Suppressor macrophage (primary cell): ENCODE measurements at regions not wholly inside any gene's neighbourhood (a gene's known extent, or its start where the extent isn't known, plus 50 kb on each side); places are given as distances from the start of the nearest gene placed in this dataset.
"Not testable (repeated sequence)": the region's sequence is repeated elsewhere in the genome, so short reads cannot be mapped to it uniquely, and the experiment has no call there.

Experiments
- DNase-seq, 4 experiments: peaks; one replicate each; pipeline ENCODE4 v3.0.0-alpha.2; 2020 to 2022

- DNase-seq = no peak
These were observed 131.2 kb upstream of the PAK3 start for GRCh38 chrX:110964786-110965185.

DNA sequence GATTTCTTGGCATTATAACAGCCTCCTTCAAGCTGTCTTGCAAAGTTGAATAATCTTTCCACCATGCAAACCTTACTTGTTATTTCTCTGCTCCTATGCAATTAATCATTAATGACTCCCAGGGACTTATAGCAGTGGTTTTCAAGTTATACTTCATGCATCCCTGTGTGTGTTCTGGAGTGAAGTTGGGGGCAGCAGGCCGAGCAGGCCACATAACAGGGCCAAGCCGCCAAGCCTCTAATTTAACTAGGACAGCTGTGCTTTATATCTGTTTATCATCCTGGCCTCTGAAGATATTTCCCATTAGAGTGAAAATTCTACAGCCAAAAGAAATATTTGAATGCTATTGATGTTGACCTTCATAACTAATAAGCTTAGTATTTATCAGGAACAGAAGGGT lies 133.5 kb upstream of the PAK3 start:
- DNase-seq = no peak

- no peak for DNase-seq
These were observed 140.3 kb upstream of the PAK3 start for GRCh38 chrX:110955706-110956105.

DNA sequence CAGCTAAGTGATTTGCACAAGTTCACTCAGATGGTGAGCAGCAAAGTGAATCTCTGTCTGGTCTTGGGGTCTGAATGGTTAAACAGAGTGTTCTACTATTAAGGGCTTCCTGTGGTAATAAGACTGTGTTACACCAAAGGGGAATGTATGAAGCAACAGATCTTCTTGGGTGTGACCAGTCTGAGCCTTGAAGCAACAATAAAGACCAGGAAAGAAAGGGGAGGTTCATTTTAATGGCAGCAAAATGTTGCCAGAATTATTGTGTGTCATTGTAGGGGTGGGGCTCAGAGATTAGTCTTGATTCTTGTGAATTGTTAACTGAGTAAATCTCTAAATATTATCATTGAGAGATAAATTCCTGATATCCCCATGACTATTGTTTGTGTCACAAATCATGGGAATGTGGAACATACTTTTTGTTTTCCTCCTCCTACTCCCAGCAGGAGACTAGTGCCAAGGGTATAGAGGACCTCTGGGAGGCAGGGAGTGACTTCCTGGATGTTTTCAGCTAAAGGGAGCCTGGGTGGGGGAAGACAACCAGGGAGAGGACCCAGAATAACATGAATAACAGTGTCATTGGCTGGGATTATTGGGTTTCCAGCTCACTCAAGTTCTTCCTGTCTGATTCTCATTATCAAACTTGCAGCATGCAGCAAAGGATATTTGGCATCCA lies 141.4 kb upstream of the PAK3 start:
- DNase-seq = no peak

- no peak for DNase-seq
These were observed 144.3 kb upstream of the PAK3 start for GRCh38 chrX:110951472-110952269.

- DNase-seq = no peak
These were observed 149.4 kb upstream of the CHRDL1 start for GRCh38 chrX:110944751-110945675.

DNA sequence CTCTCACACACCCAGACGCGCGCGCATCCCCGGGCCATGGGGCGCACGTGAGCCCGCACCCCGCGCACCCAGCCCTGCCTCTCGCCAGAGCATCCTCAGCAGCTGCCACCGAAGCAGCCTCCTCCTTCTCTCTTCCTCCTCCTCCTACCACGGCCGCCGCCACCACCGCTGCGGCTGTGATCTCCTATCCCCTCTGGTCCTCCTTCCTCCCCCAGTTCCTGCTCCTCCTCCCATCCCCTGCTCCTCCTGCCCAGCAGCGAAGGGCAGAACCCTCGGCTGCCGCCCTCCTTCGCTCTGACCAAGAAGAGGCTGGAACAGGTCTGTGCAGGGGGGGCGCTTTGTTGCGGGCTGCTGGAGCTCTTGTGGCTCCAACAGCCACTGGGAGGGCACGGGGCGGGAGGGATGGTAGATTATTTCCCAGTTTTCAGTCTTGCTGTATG lies 148.7 kb upstream of the CHRDL1 start:
- DNase-seq = no peak

DNA sequence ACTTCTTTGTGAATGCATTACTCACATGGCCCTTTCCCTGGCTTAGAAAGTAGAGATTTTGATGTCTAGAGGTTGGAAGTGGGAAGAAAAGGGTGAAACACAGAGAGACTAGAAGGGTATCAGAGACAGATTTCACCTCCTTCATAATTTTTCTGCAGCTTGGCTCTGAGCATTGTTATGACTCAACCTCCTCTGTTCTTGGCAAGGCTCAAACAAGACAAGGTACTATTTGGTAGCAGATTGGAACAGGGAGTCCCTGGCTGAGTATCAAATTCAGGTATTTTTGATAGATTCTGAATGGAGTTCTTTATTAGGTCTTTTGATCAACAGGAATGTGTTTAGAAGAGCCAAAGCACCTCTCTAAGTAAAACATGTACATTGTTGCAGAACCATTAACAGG lies 146.3 kb upstream of the CHRDL1 start:
- no peak for DNase-seq

DNA sequence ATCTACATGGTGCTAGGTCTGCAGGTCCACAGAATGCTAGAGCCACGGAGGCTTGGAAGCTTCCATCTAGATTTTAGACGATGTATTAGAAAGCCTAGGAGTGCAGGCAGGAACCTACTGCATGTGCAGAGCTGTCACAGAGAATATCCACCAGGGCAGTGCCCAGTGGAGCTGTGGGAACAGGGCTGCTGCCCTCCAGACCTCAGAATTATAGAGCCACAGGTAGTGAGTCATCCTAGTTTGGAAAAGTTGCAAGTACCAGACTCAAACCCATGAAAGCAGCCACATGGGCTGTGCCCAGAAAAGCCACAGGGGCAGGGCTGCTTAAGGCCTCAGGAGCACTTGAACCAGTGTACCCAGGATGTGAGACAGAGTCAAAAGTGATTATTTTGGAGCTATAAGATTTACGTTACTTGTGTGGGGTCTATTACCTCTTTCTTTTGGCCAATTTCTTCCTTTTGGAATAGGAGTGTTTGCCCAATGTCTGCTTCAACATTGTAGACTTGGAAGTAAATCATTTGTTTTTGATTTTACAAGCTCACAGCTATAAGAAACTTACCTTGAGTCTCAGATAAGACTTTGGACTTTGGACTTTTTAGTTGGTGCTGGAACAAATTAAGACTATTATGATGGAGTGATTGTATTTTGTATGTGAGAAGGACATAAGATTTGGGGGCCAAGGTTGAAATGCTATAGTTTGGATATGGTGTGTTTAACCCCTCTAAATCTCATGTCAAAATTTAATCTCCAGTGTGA lies 143.5 kb upstream of the CHRDL1 start:
- DNase-seq = no peak

- DNase-seq = no peak
These were observed 129.3 kb upstream of the CHRDL1 start for GRCh38 chrX:110924871-110925270.

- no peak for DNase-seq
These were observed 125.4 kb upstream of the CHRDL1 start for GRCh38 chrX:110920991-110921390.

- DNase-seq = no peak
These were observed 120.0 kb upstream of the CHRDL1 start for GRCh38 chrX:110915570-110915969.

DNA sequence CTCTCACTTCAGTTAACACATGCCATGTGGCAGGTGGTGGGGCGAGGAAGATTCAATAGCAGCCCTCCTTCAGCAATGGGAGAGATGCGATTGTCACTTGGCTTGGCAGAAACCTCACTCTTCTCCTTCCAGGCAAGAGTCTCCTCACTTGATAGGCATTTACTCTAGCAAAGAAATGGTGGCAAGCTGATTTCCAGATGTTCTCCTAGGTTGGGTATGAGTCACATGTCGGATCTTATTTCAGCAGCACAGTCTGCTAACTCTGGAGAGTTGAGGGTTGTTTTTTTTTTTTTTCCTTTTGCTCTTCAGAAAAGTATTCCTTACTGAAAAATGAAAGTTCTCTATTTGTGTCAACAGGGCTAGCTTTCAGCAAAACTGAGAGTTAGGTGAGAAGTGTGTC lies 119.5 kb upstream of the CHRDL1 start:
- DNase-seq = no peak

DNA sequence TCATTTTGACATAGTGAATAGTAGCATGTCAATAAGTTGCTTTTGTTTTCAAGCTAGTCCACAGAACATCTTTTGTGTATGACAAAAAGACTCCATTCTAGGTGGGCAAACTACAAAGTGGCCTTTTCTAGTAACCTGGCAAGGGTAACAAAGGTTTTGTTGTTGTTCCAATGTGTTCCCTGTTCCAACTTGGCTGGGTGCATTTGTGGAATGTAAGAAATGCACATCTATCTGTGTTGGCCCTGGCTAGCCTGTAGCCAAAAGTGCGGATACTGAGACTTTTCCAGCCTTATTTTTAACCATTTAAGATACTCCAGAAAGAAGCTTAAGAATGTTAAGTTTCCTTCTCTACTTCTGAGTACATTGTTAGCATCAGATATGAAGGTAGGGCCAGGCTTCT lies 118.7 kb upstream of the CHRDL1 start:
- DNase-seq = no peak

GRCh38 chrX:110904747-110905146 lies 109.1 kb upstream of the CHRDL1 start:
- DNase-seq = not testable (repeated sequence)

DNA sequence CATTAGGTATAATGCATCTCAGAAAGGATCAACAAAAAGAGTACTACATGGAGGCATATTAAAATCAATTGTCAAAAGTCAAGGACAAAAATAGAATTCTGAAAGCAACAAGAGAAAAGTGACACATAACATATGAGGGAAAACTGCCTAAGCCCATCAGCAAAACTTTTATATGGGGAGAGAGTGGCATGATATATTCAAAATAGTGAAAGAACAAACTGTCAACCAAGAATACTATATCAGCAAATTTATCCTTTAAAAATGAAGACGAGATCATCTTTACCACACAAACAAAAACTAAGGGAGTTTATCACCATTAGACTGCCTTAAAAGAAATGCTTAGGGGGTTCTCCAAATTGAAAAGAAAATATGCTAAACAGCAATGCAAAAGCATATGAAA lies 86.4 kb upstream of the CHRDL1 start:
- DNase-seq = no peak

GRCh38 chrX:110877326-110877725 lies 81.7 kb upstream of the CHRDL1 start:
- DNase-seq = no peak

GRCh38 chrX:110871839-110872238 lies 76.2 kb upstream of the CHRDL1 start:
- DNase-seq = no peak

- no peak for DNase-seq
These were observed 70.8 kb upstream of the CHRDL1 start for GRCh38 chrX:110866421-110866820.

- DNase-seq = no peak
These were observed 68.3 kb upstream of the CHRDL1 start for GRCh38 chrX:110863883-110864282.

- no peak for DNase-seq
These were observed 62.9 kb upstream of the CHRDL1 start for GRCh38 chrX:110858565-110858964.

GRCh38 chrX:110853610-110854009 lies 58.0 kb upstream of the CHRDL1 start:
- peak in 3 of 4 experiments; percentile 9 to 34 (median 23) for DNase-seq
